ENCODE measurements at regions not wholly inside any gene's neighbourhood (a gene's known extent, or its start where the extent isn't known, plus 50 kb on each side); places are given as distances from the start of the nearest gene placed in this dataset.

DNA sequence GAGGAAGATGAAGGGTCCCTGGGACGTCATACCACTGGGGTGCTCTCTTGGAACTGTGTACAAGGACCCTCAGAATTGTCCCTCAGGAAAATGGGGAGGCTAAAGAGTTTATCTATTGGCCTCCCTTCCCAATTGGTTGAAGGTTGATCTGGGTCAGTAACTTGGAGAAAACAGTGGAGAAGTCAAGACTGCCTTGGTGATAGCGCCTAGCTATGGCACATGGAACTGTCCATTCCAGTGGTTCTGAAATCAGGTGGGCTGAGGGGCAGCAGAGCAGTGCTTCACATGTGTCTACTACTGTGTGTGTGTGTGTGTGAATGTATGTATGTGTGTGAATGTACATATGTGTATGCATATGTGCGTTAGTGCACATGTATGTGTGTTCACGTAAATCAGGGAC, 316.1 kb downstream of the AACS start:
- no peak overlapping the region for H3K27ac ChIP-seq
- ChIA-PET POLR2A (ENCODE audit: low non-redundant PET) (no interaction called here), CTCF (interaction anchor here (0.6 kb wide), 1 partner anchor 1708 kb away, joined by 3 read pairs; no protein-coding TSS in a partner anchor)
- no peak for DNase-seq (ENCODE audit: low spot score)
- TF ChIP-seq, protein P1, sequence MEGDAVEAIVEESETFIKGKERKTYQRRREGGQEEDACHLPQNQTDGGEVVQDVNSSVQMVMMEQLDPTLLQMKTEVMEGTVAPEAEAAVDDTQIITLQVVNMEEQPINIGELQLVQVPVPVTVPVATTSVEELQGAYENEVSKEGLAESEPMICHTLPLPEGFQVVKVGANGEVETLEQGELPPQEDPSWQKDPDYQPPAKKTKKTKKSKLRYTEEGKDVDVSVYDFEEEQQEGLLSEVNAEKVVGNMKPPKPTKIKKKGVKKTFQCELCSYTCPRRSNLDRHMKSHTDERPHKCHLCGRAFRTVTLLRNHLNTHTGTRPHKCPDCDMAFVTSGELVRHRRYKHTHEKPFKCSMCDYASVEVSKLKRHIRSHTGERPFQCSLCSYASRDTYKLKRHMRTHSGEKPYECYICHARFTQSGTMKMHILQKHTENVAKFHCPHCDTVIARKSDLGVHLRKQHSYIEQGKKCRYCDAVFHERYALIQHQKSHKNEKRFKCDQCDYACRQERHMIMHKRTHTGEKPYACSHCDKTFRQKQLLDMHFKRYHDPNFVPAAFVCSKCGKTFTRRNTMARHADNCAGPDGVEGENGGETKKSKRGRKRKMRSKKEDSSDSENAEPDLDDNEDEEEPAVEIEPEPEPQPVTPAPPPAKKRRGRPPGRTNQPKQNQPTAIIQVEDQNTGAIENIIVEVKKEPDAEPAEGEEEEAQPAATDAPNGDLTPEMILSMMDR (conservative IDR thresholded peaks at IDR 0.05; ENCODE audit: low read depth), result no peak

DNA sequence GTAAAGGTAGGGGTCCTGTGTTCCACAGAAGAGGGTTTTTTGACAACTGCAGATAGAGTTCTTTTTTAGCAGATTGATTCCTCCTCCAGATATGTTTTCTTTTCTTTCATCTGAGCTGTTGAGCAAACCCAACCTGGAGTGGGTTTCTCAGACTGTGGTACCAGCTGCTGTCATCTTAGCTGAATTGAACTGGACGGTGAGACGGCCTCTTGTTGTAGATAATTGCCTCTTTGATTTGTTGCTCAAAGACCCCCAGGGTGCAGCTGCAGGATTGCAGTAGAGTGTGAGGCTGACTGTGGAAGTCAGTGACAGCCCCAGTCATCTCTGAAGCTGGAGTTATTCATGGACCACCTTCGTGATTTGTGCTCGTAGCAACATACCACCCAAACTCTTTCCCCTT, 317.7 kb downstream of the AACS start:
- DNase-seq (ENCODE audit: low spot score), result no peak
- POLR2A ChIA-PET (ENCODE audit: low non-redundant PET), result no interaction called here
- no peak overlapping the region for H3K27ac ChIP-seq
- TF ChIP-seq, protein P1 (conservative IDR thresholded peaks at IDR 0.05; ENCODE audit: low read depth), result no peak
- CTCF ChIA-PET, result interaction anchor here (0.6 kb wide), 1 partner anchor 78 kb away, joined by 4 read pairs; no protein-coding TSS in a partner anchor

DNA sequence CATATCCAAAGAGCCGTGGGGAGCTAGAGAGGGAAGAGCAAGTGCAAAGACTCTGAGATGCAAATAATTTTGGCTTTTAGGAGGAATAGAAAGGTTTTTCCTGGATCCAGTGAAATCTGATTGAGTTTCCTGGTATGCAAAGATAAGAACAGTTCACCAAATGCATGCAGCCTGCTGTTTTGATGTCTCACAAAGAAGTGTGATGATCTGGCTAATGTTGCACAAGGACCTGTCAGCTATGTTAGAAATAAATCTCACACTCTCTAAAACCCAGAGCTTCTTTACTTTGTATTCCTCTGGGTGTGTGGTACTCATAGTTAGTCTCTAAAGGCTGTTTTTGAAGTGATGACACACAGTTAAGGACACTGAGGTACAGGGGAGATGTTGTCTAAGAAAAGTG, 321.4 kb downstream of the AACS start:
- H3K27ac ChIP-seq, result no peak overlapping the region
- TF ChIP-seq, protein P1 (conservative IDR thresholded peaks at IDR 0.05; ENCODE audit: low read depth), result no peak
- ChIA-PET CTCF (no interaction called here), POLR2A (ENCODE audit: low non-redundant PET) (no interaction called here)
- no peak for DNase-seq (ENCODE audit: low spot score)

DNA sequence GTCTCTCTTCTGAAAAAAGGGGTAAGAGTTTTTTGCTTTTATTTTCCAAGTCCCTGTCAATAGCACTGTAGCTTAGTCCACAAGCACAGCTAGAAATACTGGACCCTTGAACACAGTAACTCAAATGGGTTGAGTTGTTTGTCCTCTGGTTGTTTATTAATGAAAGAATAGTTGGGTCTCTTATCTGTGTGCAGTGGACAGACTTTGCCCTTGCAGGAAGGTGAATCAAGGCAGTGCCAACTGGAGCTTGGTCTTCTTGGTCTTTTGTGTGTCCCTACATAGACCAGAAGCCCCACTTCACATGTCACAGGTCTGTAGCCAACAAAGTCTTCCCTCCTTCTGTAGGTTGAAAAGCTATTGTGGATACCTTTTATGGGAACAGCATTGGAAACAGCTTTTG, 322.0 kb downstream of the AACS start:
- no peak overlapping the region for H3K27ac ChIP-seq
- TF ChIP-seq, protein P1 (conservative IDR thresholded peaks at IDR 0.05; ENCODE audit: low read depth), result no peak
- no peak for DNase-seq (ENCODE audit: low spot score)
- ChIA-PET POLR2A (ENCODE audit: low non-redundant PET) (no interaction called here), CTCF (no interaction called here)

DNA sequence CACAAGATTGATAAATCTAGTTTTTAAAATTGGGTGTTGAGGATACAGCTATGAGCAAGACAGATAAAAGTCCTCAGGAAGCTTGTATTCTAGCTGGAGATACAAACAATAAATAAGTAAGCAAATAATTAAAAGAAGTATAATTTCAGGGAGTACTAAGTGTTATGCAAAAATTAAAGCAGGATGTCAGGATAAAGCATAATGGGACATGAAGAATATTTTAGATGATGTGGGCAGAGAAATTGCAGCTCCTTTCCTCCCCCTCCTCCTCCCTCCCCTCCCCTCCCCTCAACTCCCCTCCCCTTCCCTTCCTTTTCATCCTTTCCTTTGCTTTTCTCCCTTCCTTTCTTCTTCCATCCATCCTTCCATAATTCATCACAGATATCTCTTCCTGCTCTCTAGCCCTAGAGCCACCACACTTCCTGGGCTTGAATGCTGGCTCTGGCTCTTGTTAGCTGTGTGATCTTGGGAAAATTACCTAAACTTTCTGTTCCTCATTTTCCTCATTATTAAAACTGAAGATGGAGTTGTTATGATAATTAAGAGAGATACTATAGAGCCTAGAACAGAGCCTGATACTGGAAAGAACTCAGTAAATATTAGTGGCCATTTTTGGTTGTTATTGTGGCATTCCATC, 323.9 kb downstream of the AACS start:
- POLR2A ChIA-PET (ENCODE audit: low non-redundant PET), result no interaction called here
- CTCF ChIA-PET, result no interaction called here

DNA sequence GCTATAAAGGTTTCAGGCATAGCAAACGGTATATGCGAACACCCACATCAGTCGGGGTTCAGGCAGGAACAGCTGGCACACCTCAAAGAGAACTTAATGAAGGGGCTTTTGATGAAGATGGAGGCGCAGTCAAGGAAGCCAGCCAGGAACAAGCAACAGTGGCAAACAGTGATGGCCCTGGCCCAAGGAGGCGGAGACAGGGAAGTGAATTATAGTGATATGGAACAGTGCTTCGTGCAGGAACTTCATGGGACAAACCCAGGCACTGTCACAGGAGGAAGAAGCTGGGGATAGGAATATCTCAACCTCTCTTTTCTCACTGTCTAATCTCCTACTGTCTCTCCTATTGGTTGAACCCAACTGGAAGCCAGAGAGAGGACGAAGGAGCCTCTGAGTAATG, 328.3 kb downstream of the AACS start:
- TF ChIP-seq, protein P1 (conservative IDR thresholded peaks at IDR 0.05; ENCODE audit: low read depth), result no peak
- no peak overlapping the region for H3K27ac ChIP-seq
- ChIA-PET POLR2A (ENCODE audit: low non-redundant PET) (no interaction called here), CTCF (no interaction called here)
- DNase-seq (ENCODE audit: low spot score), result no peak

More for the DNA sequence above, 323.9 kb downstream of the AACS start:
- no peak overlapping the region for H3K27ac ChIP-seq
- no peak for DNase-seq (ENCODE audit: low spot score)
- TF ChIP-seq, protein P1 (conservative IDR thresholded peaks at IDR 0.05; ENCODE audit: low read depth), result no peak

All from RWPE1 (cell line).